HCT116 (cell line): ENCODE measurements at regions not wholly inside any gene's neighbourhood (a gene's known extent, or its start where the extent isn't known, plus 50 kb on each side); places are given as distances from the start of the nearest gene placed in this dataset.

Source experiments
- ATAC-seq: fragments of 200-7000 bp; cut with Tn5 transposase; 2 replicates; pipeline ENCODE4 v1.9.1; 2020; ENCODE audit warnings: mild to moderate bottlenecking, moderate library complexity
- BruUV-seq: library from RNA; stranded (reverse); fragments of 400-500 nt; replicated peaks from 2 replicates; lab custom pipeline; 2021; lab: Mats Ljungman, UMichigan
- CTCF ChIA-PET: fragments of 300-600 bp; sonication (Branson Sonifier 250); formaldehyde crosslinking; loops from one replicate; lab custom pipeline; 2021; ENCODE audit warnings: antibody characterized with exemption; lab: Charles Lee
- POLR2A ChIA-PET: fragments of 300-600, 350-600 bp; sonication (Branson Sonifier 250); formaldehyde crosslinking; loops from one replicate; lab custom pipeline; 2021; ENCODE audit warnings: antibody characterized with exemption; lab: Charles Lee
- RAD21 ChIA-PET, 2 experiments: fragments of 300-600 bp; sonication (Branson Sonifier 250); formaldehyde crosslinking; loops; one replicate each; lab custom pipeline; 2023; ENCODE audit warnings: low total read pairs in 2 of 2; ENCODE audit not compliant: uncharacterized antibody in 2 of 2, unreplicated experiment in 2 of 2, low non-redundant PET in 1 of 2; lab: Charles Lee
- DNase-seq: peaks from one replicate; pipeline ENCODE4 v3.0.0-alpha.2; 2010; ENCODE audit warnings: low read depth, low spot score
- H2AFZ ChIP-seq: fragments of 200-600 bp; shearing (Covaris generic), sonication (generic); 2 replicates; pipeline ENCODE4 v1.6.1; 2017; ENCODE audit warnings: low read depth, mixed run types, mixed read lengths, antibody characterized with exemption, low read length; ENCODE audit not compliant: poor library complexity, severe bottlenecking
- H3K27ac ChIP-seq: 2 replicates; pipeline ENCODE4 v1.5.1; 2012; ENCODE audit warnings: low read depth, low read length
- H3K27me3 ChIP-seq: fragments of 200-600 bp; sonication (generic); 2 replicates; pipeline ENCODE4 v1.6.1; 2016; ENCODE audit warnings: mixed run types, low read length, mixed read lengths; ENCODE audit not compliant: insufficient read depth
- H3K36me3 ChIP-seq, 2 experiments: fragments of 200-500 bp in 1 of 2; fragments of 200-600 bp in 1 of 2; sonication (Bioruptor generic) in 1 of 2; sonication (generic) in 1 of 2; 2 replicates each; pipeline versions ENCODE4 v1.5.1 to v1.6.1; 2014 to 2016; ENCODE audit warnings: low read length in 2 of 2, inconsistent platforms in 1 of 2, mixed read lengths in 1 of 2, mixed run types in 1 of 2; ENCODE audit not compliant: insufficient read depth in 2 of 2, control insufficient read depth in 1 of 2
- H3K4me1 ChIP-seq, 2 experiments: fragments of 200-600 bp in 1 of 2; sonication (generic) in 1 of 2; 2 replicates each; pipeline versions ENCODE4 v1.5.1 to v1.6.1; 2012 to 2017; ENCODE audit warnings: low read length in 2 of 2, inconsistent platforms in 1 of 2, mild to moderate bottlenecking in 1 of 2, mixed read lengths in 1 of 2, mixed run types in 1 of 2, moderate library complexity in 1 of 2; ENCODE audit not compliant: insufficient read depth in 2 of 2, control insufficient read depth in 1 of 2
- H3K4me2 ChIP-seq: fragments of 200-600 bp; sonication (generic); 2 replicates; pipeline ENCODE4 v1.6.1; 2017; ENCODE audit warnings: mixed run types, low read length, mixed read lengths
- H3K4me3 ChIP-seq, 2 experiments: fragments of 200-600 bp in 1 of 2; sonication (generic) in 1 of 2; replicated peaks in 1 of 2; 2 replicates each; pipeline ENCODE4 v1.5.1; 2011 to 2016; ENCODE audit warnings: low read length in 2 of 2, control low read depth in 1 of 2, low read depth in 1 of 2, mild to moderate bottlenecking in 1 of 2, mixed read lengths in 1 of 2, mixed run types in 1 of 2
- H3K79me2 ChIP-seq: fragments of 200-600 bp; sonication (generic); 2 replicates; pipeline ENCODE4 v1.6.1; 2017; ENCODE audit warnings: mild to moderate bottlenecking, mixed run types, low read length, moderate library complexity, mixed read lengths; ENCODE audit not compliant: insufficient read depth
- H3K9ac ChIP-seq: fragments of 200-600 bp; sonication (generic); 2 replicates; pipeline ENCODE4 v1.6.1; 2016; ENCODE audit warnings: low read length, mixed read lengths
- H3K9me2 ChIP-seq: fragments of 200-600 bp; sonication (generic), shearing (Covaris generic); 2 replicates; pipeline ENCODE4 v1.6.1; 2017; ENCODE audit warnings: mixed run types, mild to moderate bottlenecking, moderate library complexity; ENCODE audit not compliant: insufficient read depth
- H3K9me3 ChIP-seq, 2 experiments: fragments of 200-500 bp in 1 of 2; fragments of 200-600 bp in 1 of 2; sonication (Bioruptor generic) in 1 of 2; sonication (generic) in 1 of 2; 2 replicates each; pipeline ENCODE4 v1.6.1; 2014 to 2017; ENCODE audit warnings: low read length in 2 of 2, mixed read lengths in 2 of 2, inconsistent platforms in 1 of 2, low read depth in 1 of 2, mild to moderate bottlenecking in 1 of 2, mixed run types in 1 of 2, moderate library complexity in 1 of 2; ENCODE audit not compliant: control insufficient read depth in 1 of 2, insufficient read depth in 1 of 2
- H4K20me1 ChIP-seq: fragments of 200-600 bp; sonication (generic), shearing (Covaris generic); 2 replicates; pipeline ENCODE4 v1.6.1; 2017; ENCODE audit warnings: mixed run types, mild to moderate bottlenecking, moderate library complexity; ENCODE audit not compliant: insufficient read depth
- ATF3 ChIP-seq: IDR thresholded peaks from 2 replicates; pipeline ENCODE4 v1.6.1; 2012
- CBX3 ChIP-seq: IDR thresholded peaks from 2 replicates; pipeline ENCODE4 v1.6.1; 2012; ENCODE audit warnings: low read depth
- EGR1 ChIP-seq: IDR thresholded peaks from 2 replicates; pipeline ENCODE4 v1.6.1; 2012; ENCODE audit warnings: low read depth
- EZH2 ChIP-seq: fragments of 200-600 bp; sonication (generic); IDR thresholded peaks from 2 replicates; pipeline ENCODE4 v1.6.1; 2017; ENCODE audit warnings: antibody characterized with exemption, mixed run types
- MAX ChIP-seq: IDR thresholded peaks from 2 replicates; pipeline ENCODE4 v1.6.1; 2012
- POLR2AphosphoS5 ChIP-seq: IDR thresholded peaks from 2 replicates; pipeline ENCODE4 v1.6.1; 2011; ENCODE audit warnings: mild to moderate bottlenecking, low read depth, low read length, moderate library complexity
- RAD21 ChIP-seq: IDR thresholded peaks from 2 replicates; pipeline ENCODE4 v1.6.1; 2012; ENCODE audit warnings: low read depth, mild to moderate bottlenecking
- REST ChIP-seq: IDR thresholded peaks from 2 replicates; pipeline ENCODE4 v1.6.1; 2012; ENCODE audit warnings: low read depth
- SP1 ChIP-seq: IDR thresholded peaks from 2 replicates; pipeline ENCODE4 v1.6.1; 2012; ENCODE audit warnings: low read depth
- SRF ChIP-seq: IDR thresholded peaks from 2 replicates; pipeline ENCODE4 v1.6.1; 2012; ENCODE audit warnings: low read depth
- TCF7L2 ChIP-seq: IDR thresholded peaks from 2 replicates; pipeline ENCODE4 v1.7.0; 2011; ENCODE audit warnings: borderline replicate concordance, inconsistent platforms; ENCODE audit not compliant: insufficient read depth, insufficient read length; ENCODE audit errors: extremely low read depth
- YY1 ChIP-seq: IDR thresholded peaks from 2 replicates; pipeline ENCODE4 v1.6.1; 2011; ENCODE audit warnings: low read length, low read depth, moderate library complexity, mild to moderate bottlenecking; ENCODE audit not compliant: insufficient replicate concordance; ENCODE audit errors: extremely low read depth
- ZBTB33 ChIP-seq: IDR thresholded peaks from 2 replicates; pipeline ENCODE4 v1.6.1; 2011; ENCODE audit warnings: mild to moderate bottlenecking, low read length, moderate library complexity; ENCODE audit not compliant: insufficient replicate concordance; ENCODE audit errors: extremely low read depth
- intact Hi-C: fragments of 100-400 bp; cut with micrococcal nuclease; formaldehyde crosslinking; loops from 2 replicates; pipeline ENCODE4 v1.10.0; 2022

- TF ChIP-seq REST: no peak
- no peak for TF ChIP-seq YY1
- TF ChIP-seq SRF: no peak
- TF ChIP-seq ATF3: no peak
- no peak for TF ChIP-seq SP1
- TF ChIP-seq EZH2: no peak
- no peak for TF ChIP-seq EGR1
Observed at GRCh38 chr16:17529982-17530760, 59.4 kb upstream of the XYLT1 start (continued).

- DNase-seq (no peak), ATAC-seq (no peak)
- Histone ChIP-seq H3K9me2 (no peaks in the 10 kb centered on the region), H3K4me2 (no peak overlapping the region), H3K79me2 (no peaks in the 10 kb centered on the region), H3K9ac (no peak overlapping the region), H3K27me3 (peaks cover 31% of the 10 kb centered on the region), H3K36me3 (no peaks in the 10 kb centered on the region), H3K4me3 (no peak overlapping the region), H3K9me3 (no peaks in the 10 kb centered on the region), H3K27ac (no peak overlapping the region), H4K20me1 (no peaks in the 10 kb centered on the region), H3K4me1 (no peaks in the 10 kb centered on the region), H2AFZ (no peak overlapping the region)
- no TSS peak for BruUV-seq
- TF ChIP-seq SRF: no peak
- TF ChIP-seq CBX3: no peak
- TF ChIP-seq YY1: no peak
- TF ChIP-seq TCF7L2: no peak
- TF ChIP-seq RAD21: no peak
- TF ChIP-seq MAX: no peak
- no peak for TF ChIP-seq ZBTB33
- TF ChIP-seq POLR2AphosphoS5: no peak
- ChIA-PET POLR2A (no interaction called here), RAD21 (no interaction called here), CTCF (no interaction called here)
- intact Hi-C loops: no loop called here
Observed at GRCh38 chr16:17526956-17527937, 56.5 kb upstream of the XYLT1 start.
